Kasumi-1 (cell line): ENCODE measurements at regions not wholly inside any gene's neighbourhood (a gene's known extent, or its start where the extent isn't known, plus 50 kb on each side); places are given as distances from the start of the nearest gene placed in this dataset.
A peak's percentile ranks its signal among the peaks of the same experiment; 100 is the strongest.

Experiments
- DNase-seq, 2 experiments: peaks; one replicate each; lab custom pipeline; 2025; lab: John Stamatoyannopoulos, UW

GRCh38 chr11:19560156-19560555, 152.5 kb upstream of the NAV2 start:
- DNase-seq, result no peak

GRCh38 chr11:19559746-19560145, 152.9 kb upstream of the NAV2 start:
- DNase-seq, result no peak

- DNase-seq, result no peak
Measured at GRCh38 chr11:19558189-19558986, 154.2 kb upstream of the NAV2 start.

- DNase-seq, result peak; percentile 48 to 60
Measured at GRCh38 chr11:19557720-19558140, 154.9 kb upstream of the NAV2 start.

- no peak for DNase-seq
Measured at GRCh38 chr11:19557185-19557584, 155.5 kb upstream of the NAV2 start.

- DNase-seq, result no peak
Measured at GRCh38 chr11:19555266-19555665, 157.4 kb upstream of the NAV2 start.

GRCh38 chr11:19553683-19554333, 158.8 kb upstream of the NAV2 start:
- DNase-seq, result peak; percentile 55 to 79

- no peak for DNase-seq
Measured at GRCh38 chr11:19552656-19553260, 159.9 kb upstream of the NAV2 start.

GRCh38 chr11:19552161-19552560, 160.5 kb upstream of the NAV2 start:
- DNase-seq, result no peak

- no peak for DNase-seq
Measured at GRCh38 chr11:19551457-19551856, 161.2 kb upstream of the NAV2 start.

- DNase-seq, result no peak
Measured at GRCh38 chr11:19547044-19547443, 165.6 kb upstream of the NAV2 start.

- no peak for DNase-seq
Measured at GRCh38 chr11:19546325-19546724, 166.3 kb upstream of the NAV2 start.

- no peak for DNase-seq
Measured at GRCh38 chr11:19541521-19542049, 171.1 kb upstream of the NAV2 start.

GRCh38 chr11:19539861-19540260, 172.8 kb upstream of the NAV2 start:
- DNase-seq, result no peak

- no peak for DNase-seq
Measured at GRCh38 chr11:19537803-19538453, 174.7 kb upstream of the NAV2 start.

GRCh38 chr11:19536131-19536530, 176.5 kb upstream of the NAV2 start:
- no peak for DNase-seq

- no peak for DNase-seq
Measured at GRCh38 chr11:19530505-19530904, 182.1 kb upstream of the NAV2 start.

- DNase-seq, result no peak
Measured at GRCh38 chr11:19526119-19526518, 186.5 kb upstream of the NAV2 start.

- DNase-seq, result no peak
Measured at GRCh38 chr11:19525714-19526113, 186.9 kb upstream of the NAV2 start.

GRCh38 chr11:19525276-19525675, 187.4 kb upstream of the NAV2 start:
- no peak for DNase-seq

- no peak for DNase-seq
Measured at GRCh38 chr11:19524171-19524671, 188.4 kb upstream of the NAV2 start.

GRCh38 chr11:19520681-19521080, 192.0 kb upstream of the NAV2 start:
- no peak for DNase-seq
